Stomach smooth muscle (tissue), 2 donors: ENCODE measurements at regions not wholly inside any gene's neighbourhood (a gene's known extent, or its start where the extent isn't known, plus 50 kb on each side); places are given as distances from the start of the nearest gene placed in this dataset.

Experiments
- H3K27ac ChIP-seq: one replicate; pipeline ENCODE4 v1.7.0; 2013; ENCODE audit warnings: mild to moderate bottlenecking, low read length, inconsistent platforms
- H3K27me3 ChIP-seq, 2 donors: one replicate each; pipeline ENCODE4 v1.7.0; 2013; ENCODE audit warnings: low read length in 2 of 2; ENCODE audit not compliant: insufficient read depth in 2 of 2, control insufficient read depth in 1 of 2
- H3K36me3 ChIP-seq, 2 donors: one replicate each; pipeline ENCODE4 v1.7.0; 2013; ENCODE audit warnings: low read length in 2 of 2; ENCODE audit not compliant: control insufficient read depth in 2 of 2, insufficient read depth in 2 of 2
- H3K4me1 ChIP-seq: one replicate; pipeline ENCODE4 v1.7.0; 2013; ENCODE audit warnings: low read length; ENCODE audit not compliant: control insufficient read depth, insufficient read depth
- H3K4me3 ChIP-seq, 2 donors: one replicate each; pipeline ENCODE4 v1.7.0; 2013; ENCODE audit warnings: low read length in 2 of 2
- H3K9ac ChIP-seq, 2 donors: one replicate each; pipeline ENCODE4 v1.7.0; 2013; ENCODE audit warnings: low read length in 2 of 2, mild to moderate bottlenecking in 1 of 2
- H3K9me3 ChIP-seq, 2 donors: one replicate each; pipeline ENCODE4 v1.7.0; 2013; ENCODE audit warnings: low read length in 2 of 2; ENCODE audit not compliant: control insufficient read depth in 2 of 2
- donor health status: healthy.
- donor health status: Pancreatic carcinoma.

DNA sequence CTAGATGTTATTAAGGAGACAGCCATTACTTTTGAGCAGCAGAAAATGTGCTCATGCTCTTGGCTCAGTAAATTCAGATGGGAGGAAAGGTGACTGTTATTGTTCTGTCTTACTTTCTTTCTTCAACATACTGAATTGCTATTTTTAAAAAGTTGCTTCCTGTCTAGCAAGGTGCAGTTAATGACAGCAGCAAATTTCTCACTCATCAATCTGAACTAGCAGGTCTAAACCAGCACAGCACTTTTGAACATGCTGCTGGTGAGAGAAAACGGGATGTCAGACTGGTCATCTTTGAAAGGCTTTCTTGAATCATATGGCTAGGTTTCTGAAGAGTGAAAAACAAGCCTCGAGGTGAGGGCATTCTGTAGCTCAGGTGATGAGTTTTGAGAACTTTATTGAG is 384.7 kb downstream of the MFSD1 start:
- no peaks in the 10 kb centered on the region for H3K4me1 ChIP-seq
- no peak overlapping the region for H3K4me3 ChIP-seq
- no peaks in the 10 kb centered on the region for H3K36me3 ChIP-seq
- no peaks in the 10 kb centered on the region for H3K27me3 ChIP-seq
- no peak overlapping the region for H3K27ac ChIP-seq
- H3K9me3 ChIP-seq, result no peaks in the 10 kb centered on the region
- no peak overlapping the region for H3K9ac ChIP-seq

DNA sequence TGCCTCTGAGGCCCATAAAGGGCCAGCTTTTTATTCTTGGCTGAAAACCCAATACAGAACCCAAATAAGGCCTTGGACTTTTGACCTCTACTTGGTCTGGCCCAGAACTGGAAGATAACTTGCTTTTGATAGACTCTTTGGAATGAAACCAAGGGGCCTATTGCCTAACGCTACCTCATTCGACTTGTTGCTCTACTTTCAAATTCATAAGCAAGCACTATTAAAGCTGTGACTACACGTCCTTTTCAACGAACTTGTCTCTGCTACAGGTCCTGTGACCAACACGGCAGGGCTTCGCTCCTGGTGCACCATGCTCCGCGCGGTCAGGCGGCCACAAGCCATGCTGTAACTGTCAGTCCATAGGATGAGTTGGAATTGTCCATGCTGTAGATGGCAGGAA is 385.4 kb downstream of the MFSD1 start:
- no peaks in the 10 kb centered on the region for H3K9me3 ChIP-seq
- H3K4me1 ChIP-seq, result no peaks in the 10 kb centered on the region
- no peaks in the 10 kb centered on the region for H3K27me3 ChIP-seq
- no peak overlapping the region for H3K4me3 ChIP-seq
- no peak overlapping the region for H3K9ac ChIP-seq
- no peaks in the 10 kb centered on the region for H3K36me3 ChIP-seq
- H3K27ac ChIP-seq, result no peak overlapping the region

DNA sequence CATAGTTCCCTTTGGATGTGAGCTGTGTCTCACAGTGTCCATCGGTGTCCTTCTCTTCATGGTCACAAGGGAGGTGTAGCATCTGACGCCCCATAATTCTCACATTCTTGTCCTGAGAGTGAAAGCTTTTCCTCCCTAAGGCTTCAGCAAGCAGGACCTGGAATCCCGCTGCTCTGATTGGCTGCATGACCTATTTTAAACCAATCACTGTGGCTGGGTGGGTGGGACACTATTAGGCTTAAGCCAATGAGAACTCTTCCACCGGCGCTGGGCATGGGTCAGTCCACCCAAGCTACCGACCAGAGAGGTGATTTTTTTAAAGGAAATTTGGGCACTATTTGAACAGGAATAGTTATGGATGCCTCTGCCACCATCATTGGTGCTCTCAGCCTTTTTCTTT is 385.9 kb downstream of the MFSD1 start:
- Histone ChIP-seq H3K4me3 (no peak overlapping the region), H3K36me3 (no peaks in the 10 kb centered on the region), H3K9me3 (no peaks in the 10 kb centered on the region), H3K27ac (no peak overlapping the region), H3K4me1 (no peaks in the 10 kb centered on the region), H3K9ac (no peak overlapping the region), H3K27me3 (no peaks in the 10 kb centered on the region)

DNA sequence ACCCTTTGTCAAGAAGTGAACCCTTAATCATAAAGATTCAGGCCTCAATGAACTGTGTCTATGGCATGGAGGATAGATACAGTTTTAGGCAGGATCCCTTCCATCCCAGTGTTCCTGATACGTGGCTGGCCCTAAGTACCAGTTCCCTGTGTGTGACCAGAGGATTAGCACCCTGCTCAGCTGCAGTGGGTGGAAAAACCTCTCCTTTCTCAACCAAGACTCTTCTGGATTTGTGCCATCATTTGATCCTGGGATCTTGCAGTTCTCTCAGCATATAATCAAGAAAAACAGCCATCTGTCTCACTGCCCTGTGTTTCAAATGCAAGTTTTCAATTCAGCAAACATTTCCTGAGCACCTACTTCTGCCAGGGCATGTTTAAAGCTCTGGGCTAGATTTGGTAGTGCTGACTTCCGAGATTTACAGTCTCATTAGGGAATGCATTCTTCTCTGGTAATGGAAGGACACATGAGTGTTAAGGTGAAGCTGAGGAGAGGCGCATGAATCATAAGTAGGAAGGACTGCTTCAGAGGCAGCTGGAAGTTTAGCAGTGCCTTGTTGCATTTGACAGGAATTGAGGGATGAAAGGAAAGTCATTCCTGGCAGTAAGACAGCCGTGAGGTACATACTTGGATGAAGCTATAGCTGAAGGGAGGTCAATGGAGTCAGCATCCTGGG is 388.3 kb downstream of the MFSD1 start:
- Histone ChIP-seq H3K9me3 (peaks cover 0 to 3% of the 10 kb centered on the region in 2 donors), H3K27ac (no peak overlapping the region), H3K27me3 (no peaks in the 10 kb centered on the region), H3K4me3 (no peak overlapping the region), H3K4me1 (no peaks in the 10 kb centered on the region), H3K9ac (no peak overlapping the region), H3K36me3 (no peaks in the 10 kb centered on the region)

DNA sequence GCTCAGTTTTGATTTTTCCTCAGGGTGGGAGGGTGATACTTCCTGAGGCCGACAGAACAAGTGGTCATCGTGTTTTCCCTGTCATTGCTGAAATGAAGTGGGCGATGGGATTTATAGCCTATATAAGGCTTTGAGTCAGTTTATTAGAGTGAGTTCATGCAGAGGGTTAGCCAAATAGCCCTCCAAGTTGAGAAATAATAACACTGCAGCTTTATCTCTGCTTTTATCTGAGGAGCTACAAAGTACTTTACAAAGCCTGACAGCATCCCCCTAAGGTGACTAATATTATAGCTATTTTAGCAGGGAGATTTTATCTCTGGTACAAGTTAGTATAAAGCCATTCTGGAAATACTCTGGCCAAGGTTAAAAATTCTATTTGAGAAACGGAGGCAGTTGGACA is 389.6 kb downstream of the MFSD1 start:
- Histone ChIP-seq H3K4me1 (no peaks in the 10 kb centered on the region), H3K27ac (no peak overlapping the region), H3K36me3 (no peaks in the 10 kb centered on the region), H3K9ac (no peak overlapping the region), H3K9me3 (peaks cover 0 to 3% of the 10 kb centered on the region in 2 donors), H3K27me3 (no peaks in the 10 kb centered on the region), H3K4me3 (no peak overlapping the region)

DNA sequence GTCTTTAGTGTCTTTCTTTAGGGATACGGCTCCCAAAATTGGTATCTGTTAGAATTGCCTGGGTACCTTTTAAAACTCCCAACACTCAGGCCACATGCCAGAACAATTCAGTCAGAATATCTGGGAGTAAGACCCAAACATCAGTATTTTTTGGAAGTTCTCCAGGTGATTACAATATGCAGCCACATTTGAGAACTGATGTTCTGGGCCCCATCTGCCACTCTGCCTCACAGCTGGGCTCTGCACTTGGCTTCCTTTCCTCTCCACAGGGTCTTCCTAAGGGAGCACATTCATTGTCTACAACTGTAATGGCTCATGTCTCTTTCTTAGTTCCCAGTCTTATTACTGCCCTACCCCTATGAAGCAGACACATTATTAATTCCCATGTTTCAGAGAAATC is 394.5 kb downstream of the MFSD1 start:
- Histone ChIP-seq H3K9me3 (peaks cover 0 to 11% of the 10 kb centered on the region in 2 donors), H3K36me3 (no peaks in the 10 kb centered on the region), H3K4me3 (no peak overlapping the region), H3K27ac (no peak overlapping the region), H3K9ac (no peak overlapping the region), H3K27me3 (no peaks in the 10 kb centered on the region), H3K4me1 (no peaks in the 10 kb centered on the region)

DNA sequence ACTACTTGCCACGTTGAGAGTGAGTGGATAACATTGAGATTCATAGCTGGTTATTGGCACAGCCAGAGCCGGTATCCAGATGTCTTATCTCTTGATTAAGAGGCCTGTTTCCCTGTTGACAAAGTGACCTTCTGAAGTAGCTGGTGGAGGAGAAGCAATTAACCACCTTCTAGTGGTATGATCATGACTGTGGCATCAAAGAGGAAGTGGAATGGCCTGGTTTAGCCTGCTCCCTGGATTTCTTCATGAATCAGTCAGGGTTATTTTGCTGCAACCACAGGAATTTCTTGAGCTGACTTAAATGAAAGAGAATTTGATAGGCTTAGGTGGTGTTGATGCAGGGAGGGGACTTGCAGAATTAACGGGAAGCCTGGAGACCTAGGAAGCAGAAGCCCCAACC is 398.3 kb downstream of the MFSD1 start:
- H3K36me3 ChIP-seq, result no peaks in the 10 kb centered on the region
- H3K4me1 ChIP-seq, result no peaks in the 10 kb centered on the region
- H3K9me3 ChIP-seq, result peaks cover 0 to 10% of the 10 kb centered on the region in 2 donors
- H3K9ac ChIP-seq, result no peak overlapping the region
- H3K27ac ChIP-seq, result no peak overlapping the region
- no peak overlapping the region for H3K4me3 ChIP-seq
- no peaks in the 10 kb centered on the region for H3K27me3 ChIP-seq

DNA sequence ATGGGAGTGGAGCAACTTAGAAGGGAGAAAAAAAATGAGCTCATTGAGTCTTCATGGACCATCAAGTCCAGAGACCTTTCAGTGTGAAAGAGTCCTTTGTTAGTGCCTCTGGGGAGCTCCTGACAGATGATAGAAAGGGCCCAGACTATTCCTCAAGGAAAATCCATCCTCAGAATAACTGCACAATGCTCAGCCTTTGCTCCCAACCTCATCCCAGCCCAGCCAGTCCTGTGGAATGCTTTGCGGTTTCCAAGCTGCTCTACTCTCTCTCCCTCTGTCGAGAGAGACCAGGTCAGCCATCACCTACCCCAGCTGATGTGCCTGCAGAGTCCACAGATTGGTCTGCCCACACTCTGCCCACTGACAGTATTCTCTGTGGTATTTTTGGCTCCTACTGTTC is 406.2 kb downstream of the MFSD1 start:
- H3K27ac ChIP-seq, result no peak overlapping the region
- peaks cover 0 to 2% of the 10 kb centered on the region in 2 donors for H3K9me3 ChIP-seq
- no peaks in the 10 kb centered on the region for H3K4me1 ChIP-seq
- H3K4me3 ChIP-seq, result no peak overlapping the region
- H3K9ac ChIP-seq, result no peak overlapping the region
- no peaks in the 10 kb centered on the region for H3K27me3 ChIP-seq
- H3K36me3 ChIP-seq, result no peaks in the 10 kb centered on the region

DNA sequence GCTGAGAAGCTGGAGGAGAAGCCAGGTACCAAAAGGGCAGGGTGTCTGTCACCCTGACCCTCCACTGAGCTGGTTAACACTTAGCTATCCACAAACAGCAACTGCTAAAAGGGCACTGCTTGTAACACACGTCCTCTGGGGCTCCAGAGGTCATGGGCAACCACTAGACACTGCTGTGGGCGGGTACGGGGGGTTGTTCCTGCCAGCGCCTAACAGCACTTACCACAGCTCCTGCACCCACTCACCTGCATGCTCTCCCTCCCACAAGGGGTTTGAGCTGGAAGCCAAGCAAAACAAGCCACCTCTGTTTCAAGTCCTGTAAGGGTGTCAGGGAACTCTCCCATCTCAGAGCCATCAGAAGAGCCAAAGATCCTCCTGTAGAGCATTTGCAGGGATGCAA is 407.6 kb downstream of the MFSD1 start:
- H3K9ac ChIP-seq, result no peak overlapping the region
- no peaks in the 10 kb centered on the region for H3K9me3 ChIP-seq
- H3K36me3 ChIP-seq, result no peaks in the 10 kb centered on the region
- no peaks in the 10 kb centered on the region for H3K4me1 ChIP-seq
- no peak overlapping the region for H3K4me3 ChIP-seq
- no peak overlapping the region for H3K27ac ChIP-seq
- H3K27me3 ChIP-seq, result no peaks in the 10 kb centered on the region

DNA sequence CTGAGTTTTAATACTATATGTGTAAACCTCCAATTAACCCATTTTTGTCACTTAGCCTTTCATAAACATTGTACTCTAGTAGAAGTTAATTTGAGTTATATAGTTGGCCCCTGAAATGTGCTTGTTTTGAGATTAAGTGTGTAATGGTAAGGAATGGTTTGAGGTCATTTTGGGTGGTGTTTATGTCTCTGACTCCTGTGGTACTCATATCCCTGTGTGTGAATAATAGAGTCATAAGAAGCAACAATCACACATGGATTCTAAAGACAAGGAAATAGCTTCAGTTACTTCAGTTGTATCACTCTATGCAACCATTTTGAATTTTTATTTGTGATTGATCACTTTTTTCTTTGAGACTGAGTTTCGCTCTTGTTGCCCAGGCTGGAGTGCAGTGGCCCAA is 408.5 kb downstream of the MFSD1 start:
- Histone ChIP-seq H3K27me3 (no peaks in the 10 kb centered on the region), H3K27ac (no peak overlapping the region), H3K4me3 (no peak overlapping the region), H3K9ac (no peak overlapping the region), H3K4me1 (no peaks in the 10 kb centered on the region), H3K9me3 (no peaks in the 10 kb centered on the region), H3K36me3 (no peaks in the 10 kb centered on the region)

DNA sequence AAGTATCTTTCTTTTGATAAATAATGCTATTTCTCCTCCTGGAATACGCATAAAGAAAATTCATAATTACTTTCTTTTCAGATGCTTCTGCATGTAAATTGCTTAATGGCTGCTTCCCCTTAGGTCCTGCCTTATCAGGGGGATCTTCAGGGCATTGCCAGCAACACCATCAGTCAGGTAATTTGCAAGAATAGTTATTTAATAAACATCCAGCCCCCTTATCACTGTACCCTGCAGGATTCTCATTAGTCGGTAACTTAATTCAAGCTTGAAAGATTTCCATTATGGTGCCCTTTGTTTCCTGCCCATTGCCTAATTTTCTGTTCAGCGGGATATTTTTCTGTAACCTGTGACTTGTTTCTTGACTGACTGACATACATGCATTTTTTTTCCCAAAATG is 414.5 kb downstream of the MFSD1 start:
- H3K4me1 ChIP-seq, result no peaks in the 10 kb centered on the region
- no peak overlapping the region for H3K9ac ChIP-seq
- H3K36me3 ChIP-seq, result no peaks in the 10 kb centered on the region
- peaks cover 0 to 2% of the 10 kb centered on the region in 2 donors for H3K27me3 ChIP-seq
- no peak overlapping the region for H3K4me3 ChIP-seq
- no peak overlapping the region for H3K27ac ChIP-seq
- H3K9me3 ChIP-seq, result no peaks in the 10 kb centered on the region
